Calu3 (cell line): ENCODE measurements at regions not wholly inside any gene's neighbourhood (a gene's known extent, or its start where the extent isn't known, plus 50 kb on each side); places are given as distances from the start of the nearest gene placed in this dataset.

ENCODE experiments used
- BruUV-seq: library from RNA; stranded (reverse); fragments of 400-500 nt; replicated peaks from 2 replicates; lab custom pipeline; 2021; lab: Mats Ljungman, UMichigan
- CTCF ChIA-PET: fragments of 300-600 bp; sonication (Branson Sonifier 250); formaldehyde crosslinking; loops from one replicate; lab custom pipeline; 2022; ENCODE audit warnings: antibody characterized with exemption; lab: Charles Lee
- DNase-seq: peaks from one replicate; pipeline ENCODE4 v3.0.0; 2022
- H3K27ac Mint-ChIP-seq: one replicate; pipeline ENCODE4 v1.8.0; 2022; ENCODE audit warnings: mixed read lengths; ENCODE audit not compliant: unreplicated experiment
- H3K27me3 Mint-ChIP-seq: one replicate; pipeline ENCODE4 v1.8.0; 2022; ENCODE audit warnings: mixed read lengths; ENCODE audit not compliant: unreplicated experiment
- H3K36me3 Mint-ChIP-seq: one replicate; pipeline ENCODE4 v1.8.0; 2022; ENCODE audit warnings: mild to moderate bottlenecking, moderate library complexity, mixed read lengths; ENCODE audit not compliant: insufficient read depth, unreplicated experiment
- H3K4me1 Mint-ChIP-seq: one replicate; pipeline ENCODE4 v1.8.0; 2022; ENCODE audit warnings: mild to moderate bottlenecking, low read depth, mixed read lengths; ENCODE audit not compliant: unreplicated experiment
- H3K4me3 Mint-ChIP-seq: one replicate; pipeline ENCODE4 v1.8.0; 2022; ENCODE audit warnings: mild to moderate bottlenecking, low read depth, moderate library complexity, mixed read lengths; ENCODE audit not compliant: unreplicated experiment
- H3K9me3 Mint-ChIP-seq: one replicate; pipeline ENCODE4 v1.8.0; 2022; ENCODE audit warnings: low read depth, mixed read lengths; ENCODE audit not compliant: unreplicated experiment
- CTCF ChIP-seq: fragments of 200-600 bp; IDR thresholded peaks from one replicate; pipeline ENCODE4 v1.8.0; 2022; ENCODE audit warnings: antibody characterized with exemption; ENCODE audit not compliant: unreplicated experiment
- intact Hi-C: fragments of 100-400 bp; cut with micrococcal nuclease; formaldehyde crosslinking; loops from one replicate; pipeline ENCODE4 v1.10.0; 2022; ENCODE audit not compliant: unreplicated experiment

DNA sequence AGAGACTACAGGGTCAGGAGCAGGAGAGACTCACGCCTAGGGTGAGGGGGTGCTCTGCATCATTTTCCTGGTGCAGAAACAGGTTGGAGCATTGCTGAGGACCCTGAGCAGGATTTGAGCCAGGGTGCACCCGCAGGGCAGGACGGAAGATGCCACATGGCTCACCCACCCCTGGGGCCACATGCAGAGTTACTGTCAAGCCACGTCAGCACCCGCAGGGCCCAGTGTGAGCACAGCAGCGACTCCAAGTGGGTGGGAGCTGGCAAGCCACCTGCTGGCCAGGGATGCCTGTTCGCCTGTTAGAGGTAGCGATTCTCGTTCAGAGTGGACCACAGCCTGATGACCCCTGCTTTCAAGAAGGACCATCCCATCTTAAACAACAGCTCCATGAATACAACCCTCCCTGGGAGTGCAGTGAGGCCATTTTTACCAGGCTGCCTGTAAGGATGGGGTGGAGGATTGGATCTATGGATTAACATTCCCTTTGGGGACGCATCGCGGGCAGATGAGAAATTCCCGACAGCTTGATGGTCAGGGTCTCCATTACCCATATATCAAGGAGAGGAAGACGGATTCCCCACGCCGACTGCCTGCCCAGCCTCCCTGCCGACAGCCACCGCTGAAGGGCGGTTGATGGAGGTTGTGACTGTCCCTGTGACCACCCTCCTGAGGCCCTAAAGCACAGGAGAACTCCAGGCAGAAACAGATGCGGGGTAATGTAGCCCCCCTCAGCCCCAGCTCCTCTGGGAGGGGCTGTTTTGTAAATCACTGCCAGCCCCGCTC lies 101.1 kb upstream of the RET start:
- DNase-seq = no peak

GRCh38 chr10:42976351-42977031 lies 100.4 kb upstream of the RET start:
- no peak for DNase-seq
- TF ChIP-seq CTCF = no peak
- Mint-ChIP-seq H3K4me3 (no peak overlapping the region), H3K27me3 (peaks cover 42% of the 10 kb centered on the region), H3K27ac (no peak overlapping the region), H3K4me1 (no peaks in the 10 kb centered on the region), H3K9me3 (no peaks in the 10 kb centered on the region), H3K36me3 (no peaks in the 10 kb centered on the region)
- intact Hi-C loops = no loop called here
- no TSS peak for BruUV-seq
- CTCF ChIA-PET = interaction anchor here (0.6 kb wide), 1 partner anchor 290 kb away, joined by 4 read pairs; the partner anchor contains the start of gene RASGEF1A

More for the DNA sequence above, 101.1 kb upstream of the RET start:
- peaks cover 35% of the 10 kb centered on the region for H3K27me3 Mint-ChIP-seq
- intact Hi-C loops = no loop called here
- H3K36me3 Mint-ChIP-seq = no peaks in the 10 kb centered on the region
- H3K9me3 Mint-ChIP-seq = no peaks in the 10 kb centered on the region
- CTCF ChIA-PET = interaction anchor here (0.6 kb wide), 1 partner anchor 291 kb away, joined by 4 read pairs; the partner anchor contains the start of gene RASGEF1A
- no peak overlapping the region for H3K27ac Mint-ChIP-seq
- no peak overlapping the region for H3K4me3 Mint-ChIP-seq
- no peaks in the 10 kb centered on the region for H3K4me1 Mint-ChIP-seq
- no TSS peak for BruUV-seq
- no peak for TF ChIP-seq CTCF

GRCh38 chr10:42977032-42977416 lies 99.8 kb upstream of the RET start:
- intact Hi-C loops = no loop called here
- H3K4me3 Mint-ChIP-seq = no peak overlapping the region
- H3K27me3 Mint-ChIP-seq = peaks cover 45% of the 10 kb centered on the region
- no peaks in the 10 kb centered on the region for H3K9me3 Mint-ChIP-seq
- H3K4me1 Mint-ChIP-seq = no peaks in the 10 kb centered on the region
- DNase-seq = no peak
- H3K36me3 Mint-ChIP-seq = no peaks in the 10 kb centered on the region
- no peak overlapping the region for H3K27ac Mint-ChIP-seq
- CTCF ChIA-PET = no interaction called here
- BruUV-seq = no TSS peak
- TF ChIP-seq CTCF = no peak

- H3K4me1 Mint-ChIP-seq = no peaks in the 10 kb centered on the region
- no peak for TF ChIP-seq CTCF
- H3K4me3 Mint-ChIP-seq = no peak overlapping the region
- no peak overlapping the region for H3K27ac Mint-ChIP-seq
- peaks cover 40% of the 10 kb centered on the region for H3K27me3 Mint-ChIP-seq
- intact Hi-C loops = no loop called here
- no peaks in the 10 kb centered on the region for H3K36me3 Mint-ChIP-seq
- BruUV-seq = no TSS peak
- no peaks in the 10 kb centered on the region for H3K9me3 Mint-ChIP-seq
- no peak for DNase-seq
- CTCF ChIA-PET = no interaction called here
Observed at GRCh38 chr10:42979181-42979580, 97.7 kb upstream of the RET start.
